ENCODE measurements at regions not wholly inside any gene's neighbourhood (a gene's known extent, or its start where the extent isn't known, plus 50 kb on each side); places are given as distances from the start of the nearest gene placed in this dataset.
A peak's percentile ranks its signal among the peaks of the same experiment; 100 is the strongest.

GRCh38 chrX:103158317-103158621, 56.6 kb upstream of the BEX4 start:
- H3K4me3 ChIP-seq (ENCODE audit: low read depth, low read length): no peak overlapping the region
- ChIA-PET POLR2A (no interaction called here), CTCF (interaction anchor here (0.7 to 1.1 kb wide), 6 partner anchors 8 to 226 kb away, joined by 3 to 13 read pairs (median 4); no protein-coding TSS in a partner anchor)
- DNase-seq (ENCODE audit: low read depth, low spot score): no peak
- no peak for TF ChIP-seq CTCF (IDR thresholded peaks at IDR 0.05; ENCODE audit: insufficient read depth, low read length, missing control alignments)

GRCh38 chrX:103157496-103158316, 57.2 kb upstream of the BEX4 start:
- ChIA-PET POLR2A (no interaction called here), CTCF (interaction anchor here (0.7 to 1.1 kb wide), 8 partner anchors 9 to 225 kb away, joined by 3 to 13 read pairs (median 4); no protein-coding TSS in a partner anchor)
- no peak overlapping the region for H3K4me3 ChIP-seq (ENCODE audit: low read depth, low read length)
- DNase-seq (ENCODE audit: low read depth, low spot score): no peak
- TF ChIP-seq CTCF (IDR thresholded peaks at IDR 0.05; ENCODE audit: insufficient read depth, low read length, missing control alignments): peak; percentile 34

- no peak overlapping the region for H3K4me3 ChIP-seq (ENCODE audit: low read depth, low read length)
- ChIA-PET POLR2A (no interaction called here), CTCF (interaction anchor here (1.1 kb wide), 1 partner anchor 204 kb away, joined by 6 read pairs; no protein-coding TSS in a partner anchor)
- TF ChIP-seq CTCF (IDR thresholded peaks at IDR 0.05; ENCODE audit: insufficient read depth, low read length, missing control alignments): no peak
- DNase-seq (ENCODE audit: low read depth, low spot score): no peak
Measured at GRCh38 chrX:103155201-103155600, 59.7 kb upstream of the BEX4 start.

GRCh38 chrX:103153661-103154060, 60.7 kb upstream of the NXF3 start:
- no peak overlapping the region for H3K4me3 ChIP-seq (ENCODE audit: low read depth, low read length)
- ChIA-PET CTCF (no interaction called here), POLR2A (no interaction called here)
- no peak for TF ChIP-seq CTCF (IDR thresholded peaks at IDR 0.05; ENCODE audit: insufficient read depth, low read length, missing control alignments)
- no peak for DNase-seq (ENCODE audit: low read depth, low spot score)

- CTCF ChIA-PET: no interaction called here
- no peak for DNase-seq (ENCODE audit: low read depth, low spot score)
- TF ChIP-seq CTCF (IDR thresholded peaks at IDR 0.05; ENCODE audit: insufficient read depth, low read length, missing control alignments): no peak
- POLR2A ChIA-PET: no interaction called here
- no peak overlapping the region for H3K4me3 ChIP-seq (ENCODE audit: low read depth, low read length)
Measured at GRCh38 chrX:103151799-103152198, 58.9 kb upstream of the NXF3 start.

GRCh38 chrX:103149652-103150051, 56.7 kb upstream of the NXF3 start:
- no peak overlapping the region for H3K4me3 ChIP-seq (ENCODE audit: low read depth, low read length)
- no peak for TF ChIP-seq CTCF (IDR thresholded peaks at IDR 0.05; ENCODE audit: insufficient read depth, low read length, missing control alignments)
- POLR2A ChIA-PET: no interaction called here
- DNase-seq (ENCODE audit: low read depth, low spot score): no peak
- CTCF ChIA-PET: no interaction called here
